HEK293 (cell line): ENCODE measurements at regions not wholly inside any gene's neighbourhood (a gene's known extent, or its start where the extent isn't known, plus 50 kb on each side); places are given as distances from the start of the nearest gene placed in this dataset.

Experiments
- CTCF ChIA-PET: fragments of 350-600 bp; formaldehyde crosslinking; extraction: SDS; loops from one replicate; lab custom pipeline; 2021; ENCODE audit warnings: antibody characterized with exemption; lab: Yijun Ruan, JAX
- POLR2A ChIA-PET: fragments of 300-600 bp; formaldehyde crosslinking; extraction: SDS; loops from one replicate; lab custom pipeline; 2020; ENCODE audit warnings: antibody characterized with exemption, inconsistent platforms; lab: Yijun Ruan, JAX
- H3K27ac ChIP-seq: fragments of 200-500 bp; sonication (Bioruptor generic); 2 replicates; pipeline ENCODE4 v1.5.1; 2014; ENCODE audit warnings: low read depth, low read length, control low read depth, inconsistent platforms; ENCODE audit errors: extremely low read depth
- H3K36me3 ChIP-seq, 2 experiments: fragments of 200-500 bp in 1 of 2; sonication (Bioruptor generic) in 1 of 2; 1 replicate in 1 of 2; 2 replicates in 1 of 2; pipeline ENCODE4 v1.5.1; 2014 to 2017; ENCODE audit warnings: inconsistent platforms in 2 of 2, low read length in 2 of 2; ENCODE audit not compliant: control insufficient read depth in 2 of 2, insufficient read depth in 1 of 2
- H3K4me1 ChIP-seq: fragments of 200-500 bp; sonication (Bioruptor generic); 2 replicates; pipeline ENCODE4 v1.5.1; 2014; ENCODE audit warnings: mild to moderate bottlenecking, low read length, inconsistent platforms; ENCODE audit not compliant: control insufficient read depth, insufficient read depth
- H3K4me3 ChIP-seq: 2 replicates; pipeline ENCODE4 v1.5.1; 2011; ENCODE audit warnings: low read depth, mild to moderate bottlenecking, control low read depth, low read length, moderate library complexity
- H3K9me3 ChIP-seq: fragments of 200-500 bp; sonication (Bioruptor generic); 2 replicates; pipeline ENCODE4 v1.5.1; 2014; ENCODE audit warnings: low read depth, low read length, inconsistent platforms; ENCODE audit not compliant: control insufficient read depth, insufficient read depth
- EGR2 ChIP-seq: fragments of 450-650 bp; formaldehyde crosslinking; IDR thresholded peaks from 2 replicates; pipeline ENCODE4 v1.5.1; 2016; ENCODE audit warnings: low read depth, missing biosample characterization, missing genetic modification characterization
- GFI1B ChIP-seq: fragments of 450-650 bp; formaldehyde crosslinking; IDR thresholded peaks from 2 replicates; pipeline ENCODE4 v1.5.1; 2016; ENCODE audit warnings: missing biosample characterization, missing genetic modification characterization
- IKZF3 ChIP-seq: fragments of 450-650 bp; IDR thresholded peaks from 2 replicates; pipeline ENCODE4 v1.5.0; 2018; ENCODE audit warnings: missing biosample characterization, mild to moderate bottlenecking, missing genetic modification characterization, moderate library complexity
- OVOL3 ChIP-seq: fragments of 450-650 bp; formaldehyde crosslinking; IDR thresholded peaks from 2 replicates; pipeline ENCODE4 v1.5.1; 2016; ENCODE audit warnings: missing biosample characterization, missing genetic modification characterization
- PBX3 ChIP-seq: sonication (generic); formaldehyde crosslinking; IDR thresholded peaks from 2 replicates; pipeline ENCODE4 v1.8.1; 2022; ENCODE audit warnings: mild to moderate bottlenecking, moderate library complexity, missing genetic modification reagents
- WT1 ChIP-seq: fragments of 450-650 bp; formaldehyde crosslinking; IDR thresholded peaks from 2 replicates; pipeline ENCODE4 v1.5.1; 2016; ENCODE audit warnings: missing biosample characterization, missing genetic modification characterization
- ZBTB44 ChIP-seq: fragments of 450-650 bp; IDR thresholded peaks from 2 replicates; pipeline ENCODE4 v1.5.1; 2018; ENCODE audit warnings: missing biosample characterization, mild to moderate bottlenecking, missing genetic modification characterization
- ZNF146 ChIP-seq: fragments of 450-650 bp; formaldehyde crosslinking; IDR thresholded peaks from 2 replicates; pipeline ENCODE4 v1.5.1; 2016; ENCODE audit warnings: missing biosample characterization, missing genetic modification characterization
- ZNF155 ChIP-seq: fragments of 450-650 bp; formaldehyde crosslinking; IDR thresholded peaks from 2 replicates; pipeline ENCODE4 v1.5.1; 2016; ENCODE audit warnings: missing biosample characterization, missing genetic modification characterization
- ZNF280D ChIP-seq: fragments of 450-650 bp; formaldehyde crosslinking; IDR thresholded peaks from 2 replicates; pipeline ENCODE4 v1.5.1; 2016; ENCODE audit warnings: missing biosample characterization, missing genetic modification characterization
- ZNF311 ChIP-seq: fragments of 450-650 bp; formaldehyde crosslinking; IDR thresholded peaks from 2 replicates; pipeline ENCODE4 v1.5.1; 2017; ENCODE audit warnings: missing biosample characterization, missing genetic modification characterization, borderline replicate concordance
- ZNF341 ChIP-seq: fragments of 450-650 bp; formaldehyde crosslinking; IDR thresholded peaks from 2 replicates; pipeline ENCODE4; 2016; ENCODE audit warnings: low read depth, missing biosample characterization, missing genetic modification characterization
- ZNF350 ChIP-seq: fragments of 450-650 bp; formaldehyde crosslinking; IDR thresholded peaks from 2 replicates; pipeline ENCODE4 v1.5.0; 2017; ENCODE audit warnings: missing biosample characterization, mild to moderate bottlenecking, missing genetic modification characterization
- ZNF518A ChIP-seq: fragments of 450-650 bp; formaldehyde crosslinking; conservative IDR thresholded peaks from 2 replicates; pipeline ENCODE4 v1.5.1; 2016; ENCODE audit warnings: low read depth, missing biosample characterization, missing genetic modification characterization
- ZNF571 ChIP-seq: fragments of 450-650 bp; formaldehyde crosslinking; IDR thresholded peaks from 2 replicates; pipeline ENCODE4 v1.5.0; 2017; ENCODE audit warnings: missing biosample characterization, missing genetic modification characterization
- ZNF600 ChIP-seq: fragments of 450-650 bp; formaldehyde crosslinking; IDR thresholded peaks from 2 replicates; pipeline ENCODE4 v1.5.1; 2016; ENCODE audit warnings: missing biosample characterization, missing genetic modification characterization
- ZNF639 ChIP-seq: fragments of 450-650 bp; formaldehyde crosslinking; IDR thresholded peaks from 2 replicates; pipeline ENCODE4 v1.5.1; 2016; ENCODE audit warnings: missing biosample characterization, missing genetic modification characterization
- ZNF670 ChIP-seq: fragments of 450-650 bp; formaldehyde crosslinking; IDR thresholded peaks from 2 replicates; pipeline ENCODE4 v1.5.1; 2016; ENCODE audit warnings: missing biosample characterization, missing genetic modification characterization, low read depth

- no peak overlapping the region for H3K27ac ChIP-seq
- ChIA-PET POLR2A (no interaction called here), CTCF (interaction anchor here (0.6 to 0.7 kb wide), 2 partner anchors 75 to 222 kb away, joined by 3 to 5 read pairs; no protein-coding TSS in a partner anchor)
- no peak overlapping the region for H3K4me3 ChIP-seq
- no peaks in the 10 kb centered on the region for H3K4me1 ChIP-seq
- no peaks in the 10 kb centered on the region for H3K9me3 ChIP-seq
- H3K36me3 ChIP-seq = no peaks in the 10 kb centered on the region
- TF ChIP-seq ZNF670 = no peak
Measured at GRCh38 chr11:112719736-112720525, 241.3 kb upstream of the NCAM1 start.

GRCh38 chr11:112722148-112722547 is 239.1 kb upstream of the NCAM1 start:
- no peaks in the 10 kb centered on the region for H3K36me3 ChIP-seq
- no peaks in the 10 kb centered on the region for H3K4me1 ChIP-seq
- CTCF ChIA-PET = interaction anchor here (0.6 kb wide), 1 partner anchor 442 kb away, joined by 3 read pairs; no protein-coding TSS in a partner anchor
- H3K27ac ChIP-seq = no peak overlapping the region
- TF ChIP-seq OVOL3 (no peak), ZNF341 (tag by site-specific recombination) (no peak), IKZF3 (no peak), ZNF311 (tag by site-specific recombination) (no peak), ZNF280D (tag by site-specific recombination) (no peak), ZNF350 (tag by site-specific recombination) (no peak), ZNF146 (no peak), ZNF518A (tag by site-specific recombination) (no peak)
- TF ChIP-seq, all 188 proteins: peak for 0
- Histone ChIP-seq H3K4me3 (no peak overlapping the region), H3K9me3 (no peaks in the 10 kb centered on the region)
- POLR2A ChIA-PET = interaction anchor here (0.6 kb wide), 1 partner anchor 367 kb away, joined by 3 read pairs; no protein-coding TSS in a partner anchor

GRCh38 chr11:112722876-112723275 is 238.3 kb upstream of the NCAM1 start:
- Histone ChIP-seq H3K9me3 (no peaks in the 10 kb centered on the region), H3K36me3 (no peaks in the 10 kb centered on the region), H3K27ac (no peak overlapping the region), H3K4me3 (no peak overlapping the region), H3K4me1 (no peaks in the 10 kb centered on the region)
- ChIA-PET POLR2A (no interaction called here), CTCF (no interaction called here)
- TF ChIP-seq EGR2 (tag by site-specific recombination) = no peak
- TF ChIP-seq ZNF571 = no peak
- no peak for TF ChIP-seq ZNF639 (tag by site-specific recombination)
- no peak for TF ChIP-seq ZBTB44 (tag by site-specific recombination)
- TF ChIP-seq PBX3 (CRISPR knock-in tag) = no peak
- no peak for TF ChIP-seq ZNF155
- TF ChIP-seq GFI1B (tag by site-specific recombination) = no peak
- TF ChIP-seq WT1 (tag by site-specific recombination) = no peak
- no peak for TF ChIP-seq ZNF146
- no peak for TF ChIP-seq ZNF600 (tag by site-specific recombination)
